ENCODE measurements at regions not wholly inside any gene's neighbourhood (a gene's known extent, or its start where the extent isn't known, plus 50 kb on each side); places are given as distances from the start of the nearest gene placed in this dataset.

DNA sequence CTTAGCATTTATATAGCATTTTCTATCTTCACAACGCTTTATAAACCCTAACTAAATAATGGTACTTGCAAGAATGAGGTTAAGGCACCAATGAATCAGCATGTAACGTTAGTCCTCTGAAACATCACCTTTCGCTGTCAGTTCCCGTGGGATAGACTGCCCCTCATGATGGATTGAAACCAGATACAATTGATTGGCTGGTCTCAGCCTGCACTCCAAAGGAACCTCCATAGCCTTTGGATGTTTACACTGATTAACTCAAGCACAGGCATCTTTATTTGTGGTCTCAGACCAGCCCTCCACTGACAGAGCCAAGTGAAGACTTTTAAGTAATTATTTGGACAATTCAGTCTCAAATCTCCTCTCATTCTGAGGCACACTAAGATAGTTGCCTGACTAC is 1339.4 kb upstream of the WWC1 start:
- no peak for DNase-seq

DNA sequence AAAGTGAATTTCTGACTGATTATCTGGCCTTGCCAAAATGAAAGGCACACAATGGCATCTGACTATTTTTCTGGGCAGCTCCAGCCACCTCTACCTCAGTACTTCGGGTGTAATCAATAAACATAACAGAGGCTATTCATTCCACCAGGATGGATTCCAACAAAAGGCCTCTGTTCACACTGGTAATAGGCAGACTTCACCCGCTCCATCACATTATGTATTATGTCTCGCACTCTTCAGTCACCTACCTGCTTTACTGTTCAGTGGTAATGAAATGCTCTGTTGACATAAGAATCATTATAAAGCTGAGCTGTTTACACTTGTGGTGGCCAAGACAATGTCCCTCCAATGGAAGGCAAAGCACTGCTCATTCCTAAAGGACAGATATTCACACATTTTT is 1333.7 kb upstream of the WWC1 start:
- DNase-seq, result no peak

DNA sequence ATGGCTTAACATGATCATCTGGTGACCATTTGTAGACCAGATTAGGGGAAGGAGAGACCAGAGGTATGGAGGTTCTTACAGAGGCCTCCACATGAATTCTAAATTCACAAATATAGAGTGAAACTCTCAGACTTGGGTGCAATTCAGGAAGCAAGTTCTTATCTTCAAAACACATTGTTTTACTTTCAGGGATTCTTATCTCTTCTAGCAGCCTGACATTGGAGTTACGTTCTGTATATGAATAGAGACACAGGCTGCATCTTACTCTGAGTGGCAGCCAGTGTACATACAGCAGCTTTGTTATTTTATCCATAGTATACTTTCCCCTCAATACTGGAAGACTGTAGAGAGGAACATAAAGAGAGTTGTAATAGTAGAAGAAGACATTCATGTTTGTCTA is 1331.7 kb upstream of the WWC1 start:
- DNase-seq, result no peak

DNA sequence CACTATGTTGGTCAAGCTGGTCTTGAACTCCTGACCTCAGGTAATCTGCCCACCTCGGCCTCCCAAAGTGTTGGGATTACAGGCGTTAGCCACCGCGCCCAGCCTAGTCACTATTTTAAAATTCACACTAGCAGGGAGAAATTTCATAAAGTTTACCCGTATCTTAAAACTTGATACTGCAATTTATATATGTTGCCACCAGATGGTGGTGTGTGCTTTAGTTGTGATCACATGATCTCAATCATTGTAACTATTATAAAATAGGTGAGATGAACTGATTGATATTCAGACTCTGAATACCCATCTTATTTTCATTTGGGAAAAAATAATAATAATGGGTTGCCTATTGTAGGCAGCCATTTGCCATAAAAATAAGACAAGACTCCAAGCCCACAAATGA is 1330.4 kb upstream of the WWC1 start:
- DNase-seq, result no peak

DNA sequence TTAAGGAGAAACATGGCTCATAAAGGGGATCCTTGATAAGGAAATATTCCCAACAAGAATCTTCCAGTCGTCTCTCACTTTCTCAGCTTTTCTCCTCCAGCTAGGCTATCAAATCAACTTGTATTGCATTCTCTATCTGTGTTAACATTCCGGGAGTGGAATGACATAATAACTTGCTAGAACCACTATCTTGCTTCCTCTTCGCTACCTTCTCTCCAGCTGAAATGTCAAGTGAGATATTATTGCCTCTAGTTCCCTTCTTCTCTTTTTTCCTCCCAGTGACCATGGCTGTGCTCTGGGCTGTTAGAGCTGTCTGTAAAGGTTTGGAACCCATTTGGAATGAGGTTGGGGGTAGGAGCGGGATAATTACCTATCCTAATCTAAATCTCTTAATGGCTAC is 1329.5 kb upstream of the WWC1 start:
- DNase-seq, result no peak

DNA sequence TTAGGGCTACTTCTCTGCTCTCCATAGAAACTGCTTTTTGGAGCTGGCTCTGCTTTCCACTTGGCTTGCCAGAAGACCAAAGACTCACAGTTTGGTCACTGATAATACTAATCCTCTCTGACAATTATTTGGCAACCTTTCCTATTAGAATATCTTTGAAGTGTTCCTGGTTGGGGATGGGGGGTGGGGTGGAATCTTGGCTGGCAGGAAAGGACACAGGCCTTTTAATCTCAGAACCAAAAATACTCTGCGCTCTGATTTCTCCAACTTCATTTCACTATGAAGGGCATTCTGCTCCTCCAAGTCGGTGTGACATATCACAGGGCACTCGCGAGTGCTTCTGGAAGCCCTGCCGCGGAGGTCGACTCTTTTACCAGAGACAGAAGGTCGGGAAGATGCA is 1329.0 kb upstream of the WWC1 start:
- DNase-seq, result no peak

DNA sequence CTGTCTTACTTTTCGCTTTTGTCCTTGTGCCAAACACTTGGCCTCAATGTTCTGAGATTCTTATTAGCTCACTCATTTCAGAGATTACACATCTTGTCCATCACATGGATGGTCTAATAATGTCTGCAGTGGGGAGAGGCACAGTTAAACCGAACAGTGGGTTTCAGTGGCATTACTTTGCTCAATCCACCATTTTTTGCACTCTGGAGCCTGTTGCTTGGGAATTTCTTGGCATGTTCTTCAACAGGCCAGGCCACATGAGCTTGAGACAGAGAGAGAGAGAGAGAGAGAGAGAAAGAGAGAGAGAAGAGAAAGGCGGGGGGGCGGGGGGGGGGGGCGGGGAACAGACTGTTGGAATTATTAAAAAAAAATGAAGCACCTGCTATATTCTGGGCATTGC is 1327.8 kb upstream of the WWC1 start:
- DNase-seq, result no peak

DNA sequence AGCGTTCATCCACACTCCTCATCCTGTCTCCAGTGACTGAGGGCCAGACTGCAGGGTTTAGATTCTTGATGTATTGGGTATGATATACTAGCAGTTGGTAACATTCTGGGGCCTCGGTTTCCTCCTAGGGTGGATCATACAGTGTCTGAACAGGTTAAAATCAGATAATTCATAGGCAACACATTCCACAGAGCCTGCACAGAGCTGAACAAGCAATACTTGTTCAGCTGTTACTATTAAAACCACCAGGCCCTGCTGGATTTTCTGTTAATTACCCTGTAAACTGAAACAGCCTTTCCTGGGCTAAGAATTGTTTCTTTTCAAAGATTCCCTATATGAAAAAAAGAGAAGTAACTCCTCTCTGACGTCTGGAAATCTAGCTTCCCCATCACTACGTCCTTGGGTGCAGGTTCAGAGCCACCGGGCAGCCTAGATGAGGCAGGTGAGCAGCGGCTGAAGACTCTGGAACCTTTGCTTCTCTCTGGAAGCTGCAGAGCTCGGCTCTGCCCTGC is 1313.5 kb upstream of the WWC1 start:
- DNase-seq, result no peak

DNA sequence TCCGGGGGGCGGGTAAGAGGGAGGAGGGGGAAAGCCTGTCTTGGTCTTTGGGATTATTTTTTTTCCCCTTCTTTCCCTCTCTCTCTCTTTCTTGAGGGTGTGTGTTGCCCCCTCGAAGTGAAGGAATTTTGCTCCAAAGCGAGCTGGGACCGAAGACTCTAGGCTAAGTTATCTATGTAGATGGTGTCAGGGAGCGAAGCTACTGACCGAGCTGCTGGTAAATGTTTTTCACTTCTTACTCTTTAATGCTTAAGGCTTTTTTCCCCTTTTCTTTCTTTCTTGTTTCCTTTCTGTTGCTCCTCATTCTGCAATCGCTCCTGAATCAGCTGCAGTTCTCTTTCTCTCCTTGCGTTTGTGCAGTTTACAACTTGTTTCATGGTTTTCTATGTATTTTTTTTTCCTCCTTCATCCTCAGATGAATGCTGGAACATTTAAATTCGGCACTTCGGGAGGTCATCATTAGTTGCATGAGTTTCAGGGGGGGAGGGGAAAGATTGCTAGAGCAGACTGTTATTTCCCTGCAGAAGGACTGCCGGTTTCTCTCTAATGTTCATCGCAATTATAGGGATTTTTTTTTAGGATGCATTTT is 1312.0 kb upstream of the WWC1 start:
- peak; percentile 1 for DNase-seq

DNA sequence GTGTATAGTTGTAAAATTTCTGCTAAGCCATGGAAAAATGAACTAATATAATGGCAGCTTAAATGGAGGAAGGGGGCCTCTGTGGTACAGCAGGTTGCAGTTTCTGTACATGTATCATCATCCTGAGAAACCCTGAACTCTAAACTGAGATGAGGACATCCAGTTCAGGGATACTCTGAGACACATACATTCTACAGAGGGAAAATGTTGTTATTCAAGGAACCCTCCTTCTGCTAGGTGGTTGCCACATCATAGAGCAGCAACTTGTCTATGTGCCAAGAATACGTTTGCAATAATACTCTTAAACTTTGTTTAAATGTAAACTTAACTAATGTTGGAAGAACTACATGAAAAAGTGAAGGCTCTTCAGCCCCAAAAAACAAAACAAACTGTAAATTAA is 1310.8 kb upstream of the WWC1 start:
- DNase-seq, result no peak

DNA sequence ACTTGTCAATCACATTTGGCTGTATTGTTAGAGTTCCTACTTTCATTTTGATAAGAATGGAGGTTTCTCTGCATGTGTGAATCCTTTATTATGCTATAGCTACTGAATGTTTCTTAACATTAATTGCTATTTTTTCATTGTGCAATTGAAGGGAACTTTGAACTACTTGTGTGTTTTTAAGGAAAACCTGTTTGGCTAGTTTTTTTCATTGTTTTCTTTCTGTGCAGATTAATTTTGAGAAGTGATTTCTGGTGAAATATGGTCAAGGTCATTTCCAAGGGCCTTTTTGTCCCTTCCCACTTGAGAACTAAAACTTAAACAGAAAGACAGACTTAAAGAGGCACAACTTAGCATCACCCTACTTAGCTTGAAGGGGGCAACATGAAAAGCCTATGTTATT is 1309.2 kb upstream of the WWC1 start:
- no peak for DNase-seq

DNA sequence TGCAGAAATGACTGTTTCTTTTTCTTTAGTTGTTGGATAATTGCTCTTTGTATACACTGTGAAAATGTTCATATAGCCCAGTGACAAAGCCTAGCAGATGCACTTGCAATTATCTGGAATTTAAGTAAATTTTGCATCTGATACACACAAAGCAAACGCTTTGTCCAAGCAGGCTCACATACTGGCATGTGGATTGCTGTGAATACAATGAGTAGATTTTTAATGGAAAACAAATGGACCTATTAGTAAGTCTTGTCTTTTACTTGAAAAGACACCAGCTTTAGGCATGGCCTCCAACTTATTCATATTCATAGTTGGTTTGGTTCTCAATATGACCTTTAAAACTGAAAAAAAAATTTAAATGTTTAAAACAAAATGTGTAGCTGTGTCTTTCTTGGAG is 1299.8 kb upstream of the WWC1 start:
- no peak for DNase-seq

DNA sequence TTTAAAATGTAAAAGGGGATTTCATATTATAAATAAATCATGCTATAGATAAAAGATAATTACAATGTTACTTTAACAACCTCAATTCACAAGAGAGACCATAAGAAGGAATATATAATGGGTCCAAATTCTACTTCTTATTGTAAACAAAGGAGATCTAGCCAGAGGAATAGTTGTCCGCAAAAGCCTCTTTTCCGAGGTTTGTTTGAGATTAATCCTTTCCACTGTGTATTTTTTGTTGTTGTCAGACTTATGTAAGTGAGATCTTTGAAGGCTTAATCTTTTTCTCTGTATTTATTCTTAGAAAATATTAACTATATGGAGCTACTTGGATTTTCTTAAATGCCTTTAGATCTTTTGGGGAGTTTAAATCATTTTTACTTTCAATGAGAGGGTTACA is 1299.3 kb upstream of the WWC1 start:
- DNase-seq, result no peak

DNA sequence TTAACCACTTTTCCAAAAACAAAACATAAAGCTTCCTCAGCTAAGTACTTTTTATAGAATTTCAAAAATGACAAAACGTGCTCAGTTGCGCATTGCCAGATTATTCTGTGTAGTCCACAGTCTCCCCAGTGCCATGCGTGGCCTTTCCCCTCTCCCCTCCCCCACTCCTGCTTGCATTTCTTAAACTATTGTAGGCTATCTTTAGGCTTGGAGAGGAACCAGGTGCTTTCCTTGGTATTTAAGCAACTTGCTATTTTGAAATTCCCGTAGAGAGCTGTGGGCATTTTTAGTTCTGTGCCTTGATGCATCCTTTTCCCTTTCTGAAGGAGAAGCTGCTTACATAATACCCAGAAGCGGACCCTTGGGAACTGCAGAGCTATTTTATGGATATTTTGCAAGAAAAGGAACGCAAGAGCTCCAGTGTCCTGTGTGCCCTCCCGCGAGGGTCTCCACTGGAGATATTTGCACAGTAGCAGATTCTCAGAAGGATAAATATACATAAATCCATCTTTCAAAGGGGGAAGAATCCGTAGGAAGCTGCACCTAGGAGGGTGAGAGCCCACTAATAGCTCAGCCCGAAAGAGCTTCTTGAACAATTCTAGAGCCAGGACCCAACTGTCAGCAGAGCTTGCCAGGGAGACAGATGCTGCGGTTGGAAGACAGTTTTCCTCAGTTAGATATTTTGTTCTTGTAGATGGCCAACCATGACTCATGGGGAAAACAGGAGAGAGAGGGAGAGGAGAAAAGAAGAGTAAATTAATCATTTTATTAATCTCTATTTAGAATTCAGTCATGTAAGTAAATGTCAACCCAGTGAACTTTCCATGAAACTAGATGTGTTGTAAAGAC is 1298.3 kb upstream of the WWC1 start:
- DNase-seq, result peak; percentile 8

DNA sequence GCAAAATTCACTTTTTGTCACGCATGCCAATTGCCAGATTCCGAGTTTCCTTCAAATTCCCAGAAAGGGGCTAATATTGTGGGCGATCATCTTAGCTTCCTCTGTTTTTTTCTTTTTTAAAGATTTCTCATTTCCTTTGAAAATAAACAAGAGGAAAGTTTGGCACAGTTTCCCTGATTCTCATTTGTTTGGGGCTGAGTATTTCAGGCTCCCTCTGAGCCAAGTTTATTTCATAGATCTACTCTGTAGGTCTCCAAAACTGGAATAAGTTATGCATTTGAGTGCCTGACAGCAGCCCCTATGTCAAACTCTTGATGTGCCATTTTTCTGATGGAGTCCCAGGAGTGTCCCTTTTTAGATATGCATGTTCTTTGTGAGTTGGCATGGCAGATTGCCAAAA is 1297.2 kb upstream of the WWC1 start:
- DNase-seq, result no peak

DNA sequence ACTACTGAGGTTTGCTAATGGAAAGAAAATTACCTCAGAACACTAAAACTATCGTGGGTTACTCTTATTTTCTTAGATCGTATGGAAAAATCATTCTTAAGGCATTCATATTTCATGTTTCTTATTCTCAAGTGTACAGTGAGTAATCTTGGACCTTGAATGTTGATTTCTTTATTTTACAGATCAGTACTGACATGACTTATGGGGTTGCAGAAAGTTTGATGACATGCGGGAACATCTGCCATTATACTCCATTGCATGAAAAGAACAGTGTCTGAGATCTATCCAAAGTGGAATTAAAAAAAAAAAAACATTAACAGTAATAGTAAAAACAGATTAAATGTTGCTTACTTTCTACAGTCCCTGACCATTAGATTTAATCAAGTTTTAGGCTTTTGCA is 1290.2 kb upstream of the WWC1 start:
- no peak for DNase-seq

DNA sequence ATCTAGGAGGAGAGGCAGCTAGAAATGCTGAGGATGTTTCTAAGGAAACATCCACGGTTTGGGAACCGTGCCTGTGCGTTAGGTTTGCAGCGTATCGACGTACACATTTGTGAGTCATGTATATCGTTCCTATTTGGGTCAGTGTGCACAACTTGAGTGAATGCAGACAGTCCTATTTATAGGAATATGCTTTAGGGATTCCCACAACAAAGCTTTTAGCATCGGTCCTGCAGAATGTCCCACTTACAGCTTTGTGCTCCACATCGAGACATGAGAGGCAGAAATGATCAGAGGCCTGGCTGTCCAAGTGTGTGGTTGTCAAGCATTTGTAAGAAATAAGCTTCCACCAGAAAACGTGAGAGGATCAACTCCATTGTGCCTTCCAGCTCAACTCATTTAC is 1282.7 kb upstream of the WWC1 start:
- no peak for DNase-seq

DNA sequence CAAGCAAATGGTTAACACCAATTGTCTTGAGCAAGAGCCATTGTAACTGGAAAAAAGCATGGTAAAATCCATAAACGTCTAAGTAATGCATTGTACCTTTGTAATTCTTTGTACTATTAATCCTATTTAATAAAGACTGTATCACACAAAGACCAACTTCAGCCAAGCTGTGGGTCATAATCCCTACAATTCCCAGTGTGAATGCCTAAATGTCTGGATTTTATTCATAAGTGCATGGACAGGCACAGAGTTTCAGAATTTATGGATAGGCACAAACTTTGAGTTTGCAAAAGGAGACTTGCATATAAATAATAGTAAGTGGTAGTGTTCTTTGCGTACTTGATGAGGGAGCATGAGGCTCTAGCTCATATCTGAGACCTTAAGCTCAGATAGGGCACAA is 1280.2 kb upstream of the WWC1 start:
- no peak for DNase-seq

DNA sequence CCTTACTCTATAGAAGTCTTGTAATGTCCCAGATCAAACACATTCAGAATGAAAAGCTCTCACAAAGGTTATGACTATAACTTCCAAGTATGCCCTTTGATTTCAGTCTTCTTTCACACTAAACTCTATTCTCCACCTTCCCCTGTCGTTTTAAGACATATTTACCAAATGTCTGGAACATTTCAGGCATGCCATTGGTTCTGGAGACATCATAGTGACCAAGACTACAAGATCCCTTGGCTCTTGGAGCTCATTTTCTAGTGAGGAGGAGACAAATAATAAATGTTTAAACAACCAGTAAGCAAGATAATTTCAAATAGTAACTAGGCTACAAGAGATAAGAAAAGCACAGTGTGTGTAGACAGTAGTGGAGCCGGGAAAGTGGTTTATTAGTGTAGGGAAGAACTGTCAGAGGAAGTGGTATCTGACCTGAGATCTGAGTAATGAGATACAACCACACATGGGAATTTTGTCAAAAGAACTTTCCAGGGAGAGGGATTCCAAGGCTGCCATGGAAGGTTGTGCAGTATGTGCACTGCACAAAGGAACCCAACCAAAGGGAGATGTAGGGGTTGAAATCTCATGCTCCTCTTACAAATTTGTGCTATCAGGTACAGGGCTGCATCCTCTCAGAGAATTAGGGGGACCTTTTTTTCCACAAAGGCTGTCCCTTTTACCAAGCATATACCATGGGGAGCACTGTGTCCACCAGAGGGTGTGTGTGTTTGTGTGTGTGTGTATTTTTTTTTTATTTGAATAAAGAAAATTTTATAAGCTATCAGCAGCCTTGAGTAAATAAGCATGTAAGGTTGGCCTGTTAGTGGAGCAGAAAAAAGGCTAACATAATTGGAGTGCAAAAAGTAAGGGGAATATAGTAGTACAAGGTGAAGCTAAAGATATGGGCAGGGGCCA is 1279.1 kb upstream of the WWC1 start:
- no peak for DNase-seq

DNA sequence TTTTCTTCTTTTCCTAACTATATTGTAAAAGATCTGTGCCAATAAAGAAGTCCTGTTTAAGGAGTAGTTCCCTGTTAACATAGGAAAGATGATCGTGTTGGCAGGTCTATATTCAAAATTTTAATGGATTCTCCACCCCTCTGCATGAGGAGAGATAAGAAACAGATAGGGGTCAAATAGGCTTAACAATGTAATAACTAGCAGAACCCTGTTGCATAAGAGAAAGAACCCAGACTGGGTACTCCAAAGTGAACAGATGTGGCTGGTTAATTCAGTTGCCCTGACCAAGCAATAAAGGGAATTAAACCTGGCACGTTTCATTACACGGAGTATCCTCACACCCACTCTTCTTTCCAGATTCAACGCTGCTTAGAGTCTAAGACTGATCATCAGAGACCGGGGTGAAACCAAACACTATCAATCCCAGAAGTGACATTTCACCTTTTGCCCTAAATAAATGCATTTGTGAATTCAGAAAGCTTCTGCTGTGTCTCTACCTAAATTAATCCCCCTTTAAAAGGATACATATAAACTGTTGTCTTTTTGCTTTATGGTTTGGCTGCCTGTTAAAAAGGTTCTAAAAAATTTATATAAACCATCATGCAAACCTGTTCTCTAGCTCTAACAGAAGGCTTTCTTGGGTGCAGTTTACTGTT is 1276.9 kb upstream of the WWC1 start:
- no peak for DNase-seq

DNA sequence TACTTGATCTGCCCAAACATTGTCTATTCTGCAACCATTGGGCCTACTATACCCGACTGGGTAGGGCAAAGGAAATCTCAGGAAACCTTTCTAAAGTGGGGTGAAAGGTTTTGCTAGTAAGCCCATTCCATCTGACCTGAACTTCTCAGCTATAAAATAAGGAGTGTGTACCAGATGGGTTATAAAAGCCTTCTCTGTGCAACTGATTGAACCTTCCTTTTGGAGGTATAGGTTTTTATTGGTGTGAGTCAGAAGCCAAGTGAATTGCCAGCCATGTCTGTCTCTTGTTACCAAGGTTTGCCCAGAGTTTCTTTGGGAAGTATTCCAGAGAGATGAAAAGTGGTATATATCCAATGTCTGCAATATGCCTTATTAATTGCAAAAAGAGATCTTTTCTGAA is 1271.0 kb upstream of the WWC1 start:
- DNase-seq, result no peak

DNA sequence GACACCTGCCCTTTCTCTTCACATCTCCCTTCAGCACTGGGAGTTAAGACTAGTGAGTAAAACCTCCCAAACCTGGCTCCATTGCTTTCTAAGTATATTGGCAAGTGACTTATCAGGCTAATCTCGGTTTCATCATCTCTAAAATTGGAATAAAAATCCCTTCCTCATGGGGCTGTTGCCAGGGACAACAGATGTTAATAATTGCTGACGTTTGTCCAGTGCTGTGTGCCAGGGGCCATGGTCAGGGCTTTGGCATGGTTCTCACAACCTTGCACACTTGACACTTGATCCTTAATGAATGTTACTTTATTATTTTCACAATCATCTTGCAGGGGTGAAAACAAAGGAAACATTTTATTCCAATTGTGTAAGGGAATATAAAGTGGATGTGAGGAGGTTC is 1262.0 kb upstream of the WWC1 start:
- DNase-seq, result no peak

All from fibroblast of skin of abdomen (primary cell).